Cardiac septum (tissue), 1 donor: ENCODE measurements at regions not wholly inside any gene's neighbourhood (a gene's known extent, or its start where the extent isn't known, plus 50 kb on each side); places are given as distances from the start of the nearest gene placed in this dataset.
"Not testable (repeated sequence)": the region's sequence is repeated elsewhere in the genome, so short reads cannot be mapped to it uniquely, and the experiment has no call there.

Experiments
- DNase-seq: peaks from one replicate; pipeline ENCODE4 v3.0.0-alpha.2; 2020; ENCODE audit warnings: low spot score
- intact Hi-C: fragments of 100-400 bp; cut with DNase I; formaldehyde crosslinking; loops from one replicate; pipeline ENCODE4 v1.14.0; 2022
- donor health status: DM: no; HTN: no; CAD: no.

DNA sequence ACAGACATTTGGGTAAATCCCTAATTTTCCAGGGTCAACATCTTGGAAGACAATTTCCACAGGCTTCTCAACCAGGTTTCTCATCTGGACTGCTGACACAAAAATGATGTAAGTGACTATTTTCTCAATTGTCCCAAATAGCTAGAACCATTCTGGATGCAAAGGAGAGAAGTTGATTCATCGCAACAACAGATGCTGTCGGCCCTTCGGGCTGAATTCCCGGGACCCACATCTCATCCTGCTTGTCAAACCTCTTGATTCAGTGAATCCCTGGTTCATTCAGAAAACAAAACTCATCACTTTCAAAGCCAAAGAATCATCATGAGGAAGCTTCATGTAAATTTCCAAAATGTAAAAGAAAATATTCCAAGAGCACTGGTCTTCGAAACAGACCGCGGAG is 251.8 kb downstream of the NPHP4 start:
- no peak for DNase-seq
- intact Hi-C loops = loop anchor here (10.0 kb wide), 1 partner anchor 1086 kb away; the partner anchor contains the start of gene AJAP1

DNA sequence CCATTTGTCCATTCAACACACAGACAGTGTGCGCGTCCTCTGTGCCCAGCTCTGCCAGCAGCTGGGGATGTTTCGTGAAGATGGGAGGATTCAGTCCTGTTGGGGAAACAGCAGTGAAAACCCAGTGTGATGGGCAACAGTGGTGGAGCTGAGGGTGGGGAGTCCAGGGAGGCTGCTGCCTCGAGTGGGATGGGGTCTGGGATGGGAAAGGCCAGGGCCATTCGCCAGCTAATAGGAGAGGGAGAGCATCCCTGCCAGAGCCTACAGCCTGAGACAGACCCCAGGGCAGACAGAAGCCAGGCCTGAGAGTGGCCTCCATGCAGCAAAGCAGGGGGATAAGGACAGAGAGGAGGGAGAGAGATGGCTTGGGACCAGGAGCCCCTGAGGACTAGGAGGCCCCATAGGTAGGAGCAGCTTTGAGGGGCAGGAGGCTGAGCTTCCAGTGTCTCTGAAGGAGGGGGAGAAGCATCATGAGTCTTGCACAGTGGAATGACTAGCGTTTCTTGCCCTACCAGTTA is 252.6 kb downstream of the NPHP4 start:
- intact Hi-C loops = loop anchor here (10.0 kb wide), 1 partner anchor 1085 kb away; the partner anchor contains the start of gene AJAP1
- peak; percentile 66 for DNase-seq

DNA sequence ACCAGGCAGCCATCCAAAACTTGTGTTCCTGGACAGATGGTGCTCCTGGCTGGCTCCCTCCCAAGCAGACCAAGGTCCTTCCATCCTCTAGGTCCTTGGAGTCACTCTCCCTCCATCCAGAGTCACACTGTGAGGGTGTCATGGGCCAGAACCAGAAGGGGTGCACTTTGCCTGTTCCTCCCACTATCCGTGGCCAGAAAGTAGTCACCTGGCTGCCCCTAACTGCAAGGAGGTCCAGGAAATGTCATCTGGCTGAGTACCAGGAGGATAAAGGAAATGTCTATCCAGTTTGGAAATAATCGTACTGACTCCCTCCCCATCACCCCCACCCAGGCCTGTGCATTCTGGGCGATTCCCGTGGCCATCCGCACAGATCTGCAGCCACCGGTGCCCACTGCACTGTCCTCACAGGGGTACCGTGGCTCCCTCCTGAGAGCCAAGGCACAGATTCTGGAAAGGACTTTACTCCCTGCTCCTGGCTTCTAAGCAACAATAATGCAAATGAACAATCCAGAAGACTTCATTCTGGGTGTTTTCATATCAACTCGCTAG is 253.2 kb downstream of the NPHP4 start:
- peak; percentile 61 for DNase-seq
- intact Hi-C loops = no loop called here

DNA sequence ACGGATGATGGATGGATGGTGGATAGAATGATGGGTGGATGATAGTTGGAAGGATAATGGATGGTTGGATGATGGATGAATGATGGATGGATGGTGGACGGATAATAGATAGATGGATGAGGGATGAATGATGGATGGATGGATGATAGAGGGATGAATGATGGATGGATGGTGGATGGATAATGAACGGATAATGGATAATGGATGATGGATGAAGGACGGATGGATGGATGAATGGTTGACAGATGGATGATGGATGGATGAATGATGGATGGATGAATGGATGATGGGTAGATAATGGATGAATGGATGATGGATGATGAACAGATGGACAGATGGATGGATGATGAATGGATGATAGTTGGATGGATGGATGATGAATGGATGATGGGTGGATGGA is 255.1 kb downstream of the NPHP4 start:
- intact Hi-C loops = no loop called here
- no peak for DNase-seq

DNA sequence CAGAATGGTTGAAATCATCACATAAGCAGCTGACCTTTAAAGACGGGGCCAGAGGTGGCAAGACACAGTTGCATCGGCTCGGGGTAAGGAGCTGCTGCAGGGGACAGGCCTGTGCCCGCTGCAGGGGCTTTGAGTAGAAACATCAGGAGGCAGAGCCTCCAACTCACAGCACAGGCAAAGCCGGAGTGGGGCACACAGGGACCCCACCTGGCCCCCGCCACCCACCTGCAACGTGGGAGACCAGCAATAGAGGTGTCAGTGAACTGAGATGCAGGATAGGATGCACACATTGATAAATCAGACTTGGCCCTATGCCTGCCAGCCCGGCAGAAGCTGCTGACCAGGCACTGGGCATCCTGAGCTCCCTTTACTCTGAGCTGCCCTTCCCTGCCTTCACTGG is 257.2 kb downstream of the NPHP4 start:
- intact Hi-C loops = no loop called here
- peak; percentile 41 for DNase-seq

DNA sequence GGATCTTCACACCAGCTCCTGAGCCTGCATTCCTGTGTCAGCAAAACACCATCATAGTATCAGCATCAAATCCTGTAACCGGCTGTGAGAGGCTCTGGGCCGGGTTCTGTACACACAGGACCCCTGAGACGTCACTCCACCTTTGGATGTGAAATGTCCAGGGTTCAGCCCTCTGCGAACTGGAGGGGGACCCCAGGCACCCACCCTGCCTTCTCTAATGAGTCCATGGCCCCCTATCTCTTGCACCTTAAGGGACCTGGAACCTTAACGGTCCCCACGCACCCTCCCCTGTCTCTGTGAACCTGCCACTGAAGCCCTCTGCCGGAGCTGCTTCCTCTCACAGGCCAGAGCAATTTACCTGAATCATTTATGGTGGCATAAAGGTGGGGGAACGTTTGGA is 257.8 kb downstream of the NPHP4 start:
- no peak for DNase-seq
- intact Hi-C loops = no loop called here

DNA sequence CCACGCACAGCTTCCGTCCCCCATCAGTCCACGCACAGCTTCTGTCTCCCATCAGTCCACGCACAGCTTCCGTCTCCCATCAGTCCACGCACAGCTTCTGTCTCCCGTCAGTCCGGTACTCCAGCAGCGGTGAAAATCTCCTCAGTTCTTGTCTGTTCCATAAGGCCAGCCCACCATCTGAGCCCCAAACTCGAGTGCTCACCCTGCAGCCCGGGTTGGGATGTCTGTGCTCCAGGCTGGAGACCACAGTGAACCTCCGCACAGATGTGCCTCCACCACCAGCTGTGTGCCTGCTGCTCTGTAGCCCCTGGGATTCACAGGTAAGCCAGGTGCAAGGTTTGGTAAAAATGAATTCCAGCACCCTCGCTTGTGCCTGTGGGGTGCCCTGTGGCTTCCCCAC is 258.6 kb downstream of the NPHP4 start:
- intact Hi-C loops = no loop called here
- no peak for DNase-seq

DNA sequence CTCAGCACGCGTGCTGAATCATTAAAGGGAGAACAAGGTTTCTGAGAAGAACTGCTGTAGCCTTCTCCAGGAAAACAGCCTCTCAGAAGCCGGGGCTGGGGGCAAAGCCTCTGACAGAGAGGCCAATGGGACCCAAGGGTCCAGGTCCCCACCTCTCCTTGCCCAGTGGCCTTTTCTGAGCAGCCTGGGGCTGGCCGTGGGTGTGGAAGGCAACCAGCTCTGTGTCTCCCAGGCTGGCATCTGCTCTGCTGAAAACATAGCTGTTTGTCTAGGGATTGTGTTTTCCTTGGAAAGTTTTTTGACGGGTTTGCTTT is 261.2 kb downstream of the NPHP4 start:
- no peak for DNase-seq
- intact Hi-C loops = no loop called here

DNA sequence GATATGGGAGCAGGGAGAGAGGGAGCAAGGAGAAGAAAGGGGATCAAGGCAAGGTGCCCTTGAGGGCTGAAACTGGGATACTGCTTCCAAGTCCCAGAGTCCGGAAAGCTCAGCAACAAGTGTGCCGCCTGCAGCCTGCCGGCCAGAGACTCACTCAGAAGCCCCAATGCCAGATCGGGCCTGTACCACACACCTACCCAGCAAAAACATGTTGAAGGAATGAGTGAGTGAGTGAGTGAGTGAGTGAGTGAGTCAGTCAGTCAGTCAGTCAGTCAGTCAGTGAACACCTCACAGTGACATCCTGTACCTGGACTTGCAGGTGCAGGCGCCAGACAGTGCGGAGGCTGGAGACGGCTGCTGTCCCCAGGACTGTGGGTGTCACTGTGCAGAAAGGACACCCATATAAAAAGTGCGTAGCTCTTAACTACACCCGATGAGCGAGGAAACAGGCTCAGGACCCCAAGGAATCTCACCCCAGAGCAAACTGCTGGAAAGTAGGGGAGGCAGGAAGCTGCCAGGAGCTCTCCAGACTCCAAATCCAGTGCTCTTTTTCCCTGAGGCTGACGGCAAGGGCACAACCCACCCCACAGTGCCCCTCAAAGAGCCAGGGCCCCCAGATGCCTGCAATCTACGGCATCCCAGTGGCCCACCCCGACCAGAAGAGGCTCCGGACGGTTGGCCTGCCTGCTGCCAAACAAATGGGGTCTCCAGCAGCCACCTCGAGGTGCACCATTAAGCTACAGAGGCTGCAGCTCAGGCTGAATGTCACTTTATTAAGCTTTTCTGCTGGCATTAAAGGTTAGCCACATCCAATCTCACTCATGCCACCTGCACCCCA is 261.7 kb downstream of the NPHP4 start:
- intact Hi-C loops = no loop called here
- no peak for DNase-seq

DNA sequence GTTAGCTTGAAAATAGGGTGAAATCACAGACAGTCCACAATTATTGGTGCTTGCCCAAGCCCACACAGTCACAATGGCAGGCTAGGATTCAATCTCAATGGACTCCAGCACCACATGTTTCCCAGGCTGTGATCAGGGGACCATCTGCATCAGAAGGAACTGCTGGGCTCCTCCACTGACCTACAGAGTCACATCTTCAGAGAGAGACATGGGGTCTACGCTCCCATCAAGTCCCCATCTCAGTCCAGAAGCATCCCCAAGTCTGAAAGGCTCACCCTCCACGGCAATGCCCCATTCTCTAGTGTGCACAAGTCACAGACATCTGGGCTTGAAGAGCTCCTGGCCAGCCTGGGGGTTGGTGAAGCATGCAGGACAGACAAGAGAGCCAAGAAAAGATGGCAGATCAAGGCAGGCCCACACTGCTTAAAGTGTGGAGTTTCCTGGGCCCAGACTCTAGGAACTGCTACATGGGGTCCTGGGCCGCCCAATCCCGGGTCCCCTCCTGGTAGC is 262.5 kb downstream of the NPHP4 start:
- DNase-seq = no peak
- intact Hi-C loops = no loop called here

DNA sequence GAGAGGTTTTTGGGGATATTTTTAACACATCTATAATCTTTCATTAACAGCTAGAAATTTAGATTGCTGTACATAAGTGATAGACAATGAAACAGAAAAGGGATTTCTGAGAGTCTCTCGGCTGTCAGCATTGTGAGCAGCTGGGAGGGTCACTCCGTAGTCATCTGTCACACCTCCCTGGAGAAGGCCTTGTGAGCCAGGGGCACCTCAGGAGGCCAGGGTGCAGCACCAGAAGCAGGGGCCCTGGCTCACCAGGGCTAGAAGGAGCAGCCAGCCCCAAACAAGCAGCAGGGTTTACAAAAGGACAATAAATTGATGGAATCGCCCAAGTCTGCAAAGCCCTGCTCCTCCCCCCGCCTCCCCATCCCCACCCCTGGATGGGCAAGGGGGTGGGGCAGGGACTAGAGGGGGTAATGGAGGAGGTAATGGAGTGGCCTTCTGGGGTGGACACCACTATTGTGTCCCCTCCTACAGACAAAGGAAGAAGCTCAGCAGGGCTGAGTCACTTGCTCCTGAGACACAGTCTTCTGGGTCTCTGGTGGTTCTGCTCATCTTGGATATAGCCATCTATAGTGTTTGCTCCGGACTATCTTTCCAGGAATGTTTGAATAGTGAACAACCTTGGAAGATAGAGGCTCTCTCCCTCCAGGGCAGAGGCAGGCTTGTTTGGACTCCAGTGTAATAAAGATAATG is 263.4 kb downstream of the NPHP4 start:
- intact Hi-C loops = no loop called here
- no peak for DNase-seq

DNA sequence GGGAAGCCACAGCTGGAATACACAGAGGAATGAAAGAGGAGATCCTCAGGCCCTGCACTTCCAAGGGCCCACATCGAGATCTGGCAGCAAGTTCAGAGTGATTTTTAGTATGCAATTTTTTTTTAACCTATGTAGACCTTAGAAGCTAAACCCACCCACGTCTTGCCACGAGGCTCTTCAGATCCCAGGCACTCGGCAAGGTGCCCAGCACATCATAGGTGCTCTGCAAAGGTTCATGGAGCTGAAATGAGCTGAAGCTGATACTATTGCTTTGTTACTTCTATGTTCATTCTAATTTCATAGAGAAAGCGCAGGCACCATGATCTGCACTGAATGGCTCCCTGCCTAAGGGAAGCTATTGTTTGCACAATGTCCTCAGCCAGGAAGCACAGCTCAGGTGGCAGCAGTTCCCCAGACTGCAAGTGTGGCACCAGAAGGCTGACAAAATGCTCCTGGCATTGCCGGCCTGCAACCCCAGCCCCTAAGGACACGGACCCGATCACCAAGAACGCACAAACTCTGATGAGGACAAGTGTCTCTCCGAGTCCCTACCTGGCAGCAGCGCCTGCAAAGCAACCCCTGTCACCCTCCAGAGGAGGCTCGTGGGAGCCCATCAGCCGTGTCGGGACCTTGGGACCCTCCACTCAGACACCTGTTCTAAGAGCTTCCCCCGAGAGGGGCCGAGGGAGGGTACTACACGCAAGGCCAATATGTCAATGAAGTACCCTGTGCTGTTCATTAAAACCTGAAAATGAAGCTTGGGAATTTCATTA is 264.2 kb downstream of the NPHP4 start:
- intact Hi-C loops = no loop called here
- DNase-seq = no peak

DNA sequence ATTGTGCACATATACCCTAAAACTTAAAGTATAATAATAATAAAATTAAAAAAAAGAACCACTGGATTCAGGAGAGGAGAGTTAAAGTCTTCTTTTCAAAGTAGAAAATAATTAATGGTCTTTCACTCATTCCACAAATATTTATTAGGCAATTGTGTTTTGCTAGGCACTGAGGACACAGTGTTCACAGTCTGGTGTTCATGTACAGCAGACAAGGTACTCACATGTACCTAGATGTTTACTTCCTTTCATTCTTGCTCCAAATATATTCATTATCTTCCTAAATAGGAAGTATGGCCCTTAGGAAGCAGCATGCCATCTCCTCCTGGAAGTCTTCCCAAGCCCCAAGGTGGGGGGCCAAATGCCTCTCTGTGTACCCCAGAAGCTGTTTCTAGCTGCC is 265.0 kb downstream of the NPHP4 start:
- intact Hi-C loops = no loop called here
- DNase-seq = no peak

DNA sequence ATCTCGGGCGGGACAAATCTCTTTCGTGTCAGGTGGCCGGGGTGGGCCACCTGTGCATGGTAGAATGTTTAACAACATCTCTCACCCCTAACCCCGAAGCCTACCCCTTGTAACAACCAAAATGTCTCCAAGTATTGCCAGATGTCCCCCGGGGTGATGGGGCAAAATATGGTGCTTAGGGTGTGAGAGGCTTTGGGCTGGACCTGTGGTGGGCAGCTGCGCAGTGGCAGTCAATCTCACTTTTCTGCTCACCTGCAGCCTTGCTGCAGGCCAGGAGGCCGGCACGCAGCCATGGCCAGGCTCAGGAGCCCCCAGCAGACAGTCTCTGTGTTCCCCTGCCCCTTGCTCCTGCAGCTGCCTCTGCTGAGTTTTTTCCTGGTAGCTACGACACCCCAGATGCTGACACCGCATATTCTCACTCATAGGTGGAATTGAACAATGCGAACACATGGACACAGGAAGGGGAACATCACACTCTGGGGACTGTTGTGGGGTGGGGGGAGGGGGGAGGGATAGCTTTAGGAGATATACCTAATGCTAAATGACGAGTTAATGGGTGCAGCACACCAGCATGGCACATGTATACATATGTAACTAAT is 265.5 kb downstream of the NPHP4 start:
- intact Hi-C loops = not testable (repeated sequence)
- peak; percentile 17 for DNase-seq

DNA sequence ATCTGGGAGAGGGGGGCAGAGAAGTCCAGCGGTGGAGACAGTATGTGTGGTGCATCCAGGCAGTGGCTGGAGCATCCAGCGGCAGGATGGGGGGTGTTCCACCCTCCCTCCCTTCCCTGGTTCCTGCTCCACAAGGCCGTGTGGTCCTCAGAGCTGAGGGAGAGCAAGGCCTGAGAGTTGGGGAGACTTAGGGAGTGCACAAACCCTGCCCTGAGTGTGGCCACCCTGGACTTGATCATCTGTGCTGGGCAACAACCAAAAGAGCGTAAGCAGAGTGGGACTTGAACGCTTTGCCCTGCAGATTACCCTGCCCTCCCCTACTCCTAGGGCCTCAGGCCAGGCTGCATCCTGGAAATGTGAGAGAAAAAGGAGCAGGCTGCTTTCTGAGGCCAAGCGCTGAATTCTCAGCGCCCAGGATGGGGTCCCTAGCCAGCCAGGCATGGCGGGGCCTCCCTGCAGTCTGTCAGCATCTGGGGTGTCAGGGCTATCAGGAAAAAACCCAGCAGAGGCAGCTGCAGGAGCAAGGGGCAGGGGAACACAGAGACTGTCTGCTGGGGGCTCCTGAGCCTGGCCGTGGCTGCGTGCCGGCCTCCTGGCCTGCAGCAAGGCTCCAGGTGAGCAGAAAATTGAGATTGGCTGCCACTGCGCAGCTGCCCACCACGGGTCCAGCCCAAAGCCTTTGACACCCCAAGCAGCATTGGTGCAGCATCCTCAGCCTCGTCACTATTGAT is 266.2 kb downstream of the NPHP4 start:
- DNase-seq = peak; percentile 47
- intact Hi-C loops = no loop called here

DNA sequence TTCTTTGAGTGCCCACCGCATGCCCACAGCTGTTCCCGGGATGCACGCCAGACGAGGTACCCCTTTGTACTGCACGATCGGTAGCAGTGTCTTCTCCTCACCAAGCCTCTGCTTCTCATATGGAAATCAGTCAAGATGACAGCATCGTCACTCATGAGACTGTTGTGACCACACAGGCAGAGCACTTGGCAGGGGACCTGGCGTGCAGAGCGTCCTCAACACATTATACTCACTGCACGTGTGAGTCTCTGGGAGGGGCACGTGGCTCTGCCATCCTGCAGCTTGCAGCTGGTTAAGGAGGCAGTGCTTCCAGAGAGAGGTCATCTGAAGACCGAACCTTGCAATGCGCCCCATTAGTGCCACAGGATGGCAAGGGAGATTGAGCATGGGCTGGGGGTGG is 266.8 kb downstream of the NPHP4 start:
- intact Hi-C loops = no loop called here
- DNase-seq = peak; percentile 44

DNA sequence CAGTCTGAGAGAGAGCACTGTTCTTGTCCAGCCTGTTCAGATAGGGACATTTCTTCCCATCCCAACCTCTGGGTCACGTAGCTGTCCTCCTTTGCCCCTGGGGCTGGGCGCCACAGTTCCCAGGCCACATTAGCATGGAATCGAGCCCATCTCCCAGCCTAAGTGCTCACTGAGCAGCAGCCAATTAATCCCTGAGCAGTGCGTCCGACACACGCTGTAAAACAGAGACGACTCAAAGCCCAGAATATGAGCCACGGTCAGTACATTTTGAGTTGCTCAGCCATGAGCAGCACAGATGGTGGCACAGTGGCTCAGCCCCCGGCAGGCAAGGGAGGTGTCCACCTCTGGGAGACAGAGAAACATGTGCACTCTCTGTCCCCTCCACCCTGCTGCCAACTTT is 267.4 kb downstream of the NPHP4 start:
- peak; percentile 35 for DNase-seq
- intact Hi-C loops = no loop called here

DNA sequence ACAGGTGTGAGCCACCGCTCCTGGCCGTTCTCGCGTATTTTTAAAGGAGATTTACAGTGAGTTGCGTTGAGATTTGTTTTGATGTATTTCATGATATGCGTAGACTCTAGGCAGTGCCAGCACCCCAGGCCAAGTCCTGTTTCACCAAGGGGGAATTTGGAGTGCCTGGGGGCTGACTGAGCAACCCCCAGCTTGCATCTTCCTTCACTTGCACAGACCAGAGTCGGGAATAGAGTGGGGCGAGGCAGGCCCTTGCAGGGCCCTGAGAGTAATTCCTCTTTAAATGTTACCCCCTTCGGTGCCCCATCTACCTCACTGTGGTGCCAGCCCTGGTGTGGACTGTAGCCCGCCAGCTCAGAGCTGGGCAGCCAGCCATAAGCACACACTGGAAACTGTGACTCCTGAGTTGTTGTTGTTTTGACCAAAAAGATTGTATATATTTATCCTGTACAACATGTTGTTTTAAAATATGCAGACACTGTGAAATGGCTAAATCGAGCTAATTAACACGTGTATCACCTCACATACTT is 269.5 kb downstream of the NPHP4 start:
- DNase-seq = peak; percentile 33
- intact Hi-C loops = no loop called here
